Tibial nerve (tissue), 3 donors: ENCODE measurements at regions not wholly inside any gene's neighbourhood (a gene's known extent, or its start where the extent isn't known, plus 50 kb on each side); places are given as distances from the start of the nearest gene placed in this dataset.

Experiments
- POLR2A ChIP-seq, 2 donors: fragments of 450-650 bp; IDR thresholded peaks; one replicate each; pipeline ENCODE4 v1.6.1; 2017; ENCODE audit warnings: antibody characterized with exemption in 2 of 2, mild to moderate bottlenecking in 2 of 2, moderate library complexity in 2 of 2
- TF ChIP-seq, protein P1 (sequence below), 5 experiments: fragments of 200-600 bp in 3 of 5; fragments of 450-650 bp in 2 of 5; sonication (generic) in 3 of 5; IDR thresholded peaks; one replicate each; pipeline ENCODE4 v1.5.1; 2016 to 2019; ENCODE audit warnings: antibody characterized with exemption in 5 of 5, mild to moderate bottlenecking in 3 of 5, moderate library complexity in 2 of 5

DNA sequence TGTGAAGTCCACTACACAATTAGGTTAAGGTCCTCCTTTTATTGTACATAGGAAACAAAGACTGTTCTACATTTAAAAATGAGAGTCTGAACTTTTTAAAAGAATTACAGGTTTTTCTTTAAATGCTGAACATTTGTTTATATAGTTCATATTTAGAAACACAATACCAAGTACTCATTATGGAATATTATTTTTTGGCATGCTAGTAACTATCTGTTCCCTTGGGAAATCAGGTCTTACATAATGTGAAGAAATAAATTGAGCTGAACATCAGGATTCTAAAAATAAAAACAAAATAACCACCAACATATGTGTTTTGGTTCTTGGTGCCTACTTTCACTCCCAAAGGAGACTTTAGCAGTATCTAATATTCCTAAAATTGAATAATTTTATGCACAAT is 230.5 kb upstream of the IZUMO3 start:
- no peak for TF ChIP-seq POLR2A (IDR thresholded peaks at IDR 0.05)
- TF ChIP-seq, protein P1, sequence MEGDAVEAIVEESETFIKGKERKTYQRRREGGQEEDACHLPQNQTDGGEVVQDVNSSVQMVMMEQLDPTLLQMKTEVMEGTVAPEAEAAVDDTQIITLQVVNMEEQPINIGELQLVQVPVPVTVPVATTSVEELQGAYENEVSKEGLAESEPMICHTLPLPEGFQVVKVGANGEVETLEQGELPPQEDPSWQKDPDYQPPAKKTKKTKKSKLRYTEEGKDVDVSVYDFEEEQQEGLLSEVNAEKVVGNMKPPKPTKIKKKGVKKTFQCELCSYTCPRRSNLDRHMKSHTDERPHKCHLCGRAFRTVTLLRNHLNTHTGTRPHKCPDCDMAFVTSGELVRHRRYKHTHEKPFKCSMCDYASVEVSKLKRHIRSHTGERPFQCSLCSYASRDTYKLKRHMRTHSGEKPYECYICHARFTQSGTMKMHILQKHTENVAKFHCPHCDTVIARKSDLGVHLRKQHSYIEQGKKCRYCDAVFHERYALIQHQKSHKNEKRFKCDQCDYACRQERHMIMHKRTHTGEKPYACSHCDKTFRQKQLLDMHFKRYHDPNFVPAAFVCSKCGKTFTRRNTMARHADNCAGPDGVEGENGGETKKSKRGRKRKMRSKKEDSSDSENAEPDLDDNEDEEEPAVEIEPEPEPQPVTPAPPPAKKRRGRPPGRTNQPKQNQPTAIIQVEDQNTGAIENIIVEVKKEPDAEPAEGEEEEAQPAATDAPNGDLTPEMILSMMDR (IDR thresholded peaks at IDR 0.05): no peak
